OCI-LY1 (cell line): ENCODE measurements at regions not wholly inside any gene's neighbourhood (a gene's known extent, or its start where the extent isn't known, plus 50 kb on each side); places are given as distances from the start of the nearest gene placed in this dataset.

ENCODE experiments used
- H2AFZ ChIP-seq: fragments of 200-600 bp; sonication (generic), shearing (Covaris generic); 2 replicates; pipeline ENCODE4 v1.6.0; 2014; ENCODE audit warnings: antibody characterized with exemption, mild to moderate bottlenecking, low read length
- H3F3A ChIP-seq: fragments of 200-600 bp; sonication (generic), shearing (Covaris generic); 2 replicates; pipeline ENCODE4 v1.6.0; 2014; ENCODE audit warnings: mild to moderate bottlenecking, antibody characterized with exemption, low read length, moderate library complexity; ENCODE audit not compliant: insufficient read depth
- H3K27ac ChIP-seq: fragments of 200-600 bp; sonication (generic); 2 replicates; pipeline ENCODE4 v1.5.1; 2014; ENCODE audit warnings: low read length, mixed run types, mild to moderate bottlenecking, low read depth; ENCODE audit not compliant: poor library complexity, severe bottlenecking
- H3K27me3 ChIP-seq: fragments of 200-600 bp; sonication (generic); 2 replicates; pipeline ENCODE4 v1.6.0; 2014; ENCODE audit warnings: antibody characterized with exemption, mild to moderate bottlenecking, low read length, moderate library complexity; ENCODE audit not compliant: insufficient read depth
- H3K36me3 ChIP-seq: fragments of 200-600 bp; sonication (generic); 2 replicates; pipeline ENCODE4 v1.6.1; 2014; ENCODE audit warnings: mild to moderate bottlenecking, antibody characterized with exemption, low read length, moderate library complexity, mixed read lengths; ENCODE audit not compliant: insufficient read depth
- H3K4me1 ChIP-seq: fragments of 200-600 bp; sonication (generic); 2 replicates; pipeline ENCODE4 v1.5.1; 2014; ENCODE audit warnings: mild to moderate bottlenecking, low read length, moderate library complexity; ENCODE audit not compliant: insufficient read depth, severe bottlenecking
- H3K4me2 ChIP-seq: fragments of 200-600 bp; sonication (generic), shearing (Covaris generic); 2 replicates; pipeline ENCODE4 v1.6.1; 2014; ENCODE audit warnings: low read length
- H3K4me3 ChIP-seq: fragments of 200-600 bp; sonication (generic); 2 replicates; pipeline ENCODE4 v1.5.1; 2014; ENCODE audit warnings: low read length, low read depth, mild to moderate bottlenecking, mixed read lengths; ENCODE audit not compliant: poor library complexity, severe bottlenecking
- H3K79me2 ChIP-seq: fragments of 200-600 bp; shearing (Covaris generic); 2 replicates; pipeline ENCODE4 v1.6.1; 2016; ENCODE audit warnings: mixed run types, low read length, mixed read lengths; ENCODE audit not compliant: insufficient read depth
- H3K9ac ChIP-seq: fragments of 200-600 bp; sonication (generic), shearing (Covaris generic); 2 replicates; pipeline ENCODE4 v1.6.1; 2014; ENCODE audit warnings: mild to moderate bottlenecking, low read length, mixed read lengths
- H3K9me2 ChIP-seq: fragments of 200-600 bp; sonication (generic), shearing (Covaris generic); 2 replicates; pipeline ENCODE4 v1.6.1; 2014; ENCODE audit warnings: low read depth, mild to moderate bottlenecking, low read length, mixed read lengths
- H3K9me3 ChIP-seq: fragments of 200-600 bp; shearing (Covaris generic); 2 replicates; pipeline ENCODE4 v1.6.1; 2014; ENCODE audit warnings: low read length, mixed read lengths
- H4K20me1 ChIP-seq: fragments of 200-600 bp; sonication (generic), shearing (Covaris generic); 2 replicates; pipeline ENCODE4 v1.6.0; 2016; ENCODE audit warnings: mild to moderate bottlenecking, low read length; ENCODE audit not compliant: insufficient read depth
- EZH2 ChIP-seq: fragments of 200-600 bp; sonication (generic), shearing (Covaris generic); IDR thresholded peaks from 2 replicates; pipeline ENCODE4 v1.8.0; 2017; ENCODE audit warnings: borderline replicate concordance, mixed run types, mild to moderate bottlenecking, antibody characterized with exemption, low read length, moderate library complexity, mixed read lengths
- TF ChIP-seq, protein P1 (sequence below): fragments of 200-600 bp; sonication (generic), shearing (Covaris generic); IDR thresholded peaks from 2 replicates; pipeline ENCODE4 v1.5.1; 2017; ENCODE audit warnings: mild to moderate bottlenecking, antibody characterized with exemption, low read length, moderate library complexity, mixed read lengths

DNA sequence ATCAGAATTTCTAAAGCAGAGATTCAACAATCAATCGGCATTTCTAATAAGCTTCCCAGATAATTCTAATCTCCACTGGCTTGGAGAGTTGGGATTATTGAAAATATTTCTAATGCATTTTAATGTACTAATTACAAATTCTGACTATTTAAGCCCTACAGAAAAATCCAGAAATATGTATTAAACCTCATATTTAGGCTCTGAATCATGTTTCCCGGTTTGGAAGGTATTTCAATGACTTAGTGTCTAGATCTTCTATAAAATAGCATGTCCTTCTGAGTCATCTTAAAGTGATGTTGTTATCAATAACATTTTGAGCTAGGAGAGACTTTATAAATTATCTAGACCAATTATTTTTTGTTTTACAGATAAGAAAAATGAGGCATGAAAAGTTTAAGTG, 258.8 kb upstream of the NRXN1 start:
- TF ChIP-seq EZH2: no peak
- TF ChIP-seq, protein P1, sequence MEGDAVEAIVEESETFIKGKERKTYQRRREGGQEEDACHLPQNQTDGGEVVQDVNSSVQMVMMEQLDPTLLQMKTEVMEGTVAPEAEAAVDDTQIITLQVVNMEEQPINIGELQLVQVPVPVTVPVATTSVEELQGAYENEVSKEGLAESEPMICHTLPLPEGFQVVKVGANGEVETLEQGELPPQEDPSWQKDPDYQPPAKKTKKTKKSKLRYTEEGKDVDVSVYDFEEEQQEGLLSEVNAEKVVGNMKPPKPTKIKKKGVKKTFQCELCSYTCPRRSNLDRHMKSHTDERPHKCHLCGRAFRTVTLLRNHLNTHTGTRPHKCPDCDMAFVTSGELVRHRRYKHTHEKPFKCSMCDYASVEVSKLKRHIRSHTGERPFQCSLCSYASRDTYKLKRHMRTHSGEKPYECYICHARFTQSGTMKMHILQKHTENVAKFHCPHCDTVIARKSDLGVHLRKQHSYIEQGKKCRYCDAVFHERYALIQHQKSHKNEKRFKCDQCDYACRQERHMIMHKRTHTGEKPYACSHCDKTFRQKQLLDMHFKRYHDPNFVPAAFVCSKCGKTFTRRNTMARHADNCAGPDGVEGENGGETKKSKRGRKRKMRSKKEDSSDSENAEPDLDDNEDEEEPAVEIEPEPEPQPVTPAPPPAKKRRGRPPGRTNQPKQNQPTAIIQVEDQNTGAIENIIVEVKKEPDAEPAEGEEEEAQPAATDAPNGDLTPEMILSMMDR: no peak
- H3K9me3 ChIP-seq: no peaks in the 10 kb centered on the region
- no peaks in the 10 kb centered on the region for H3K9me2 ChIP-seq
- no peak overlapping the region for H3K4me3 ChIP-seq
- no peak overlapping the region for H3K4me2 ChIP-seq
- no peaks in the 10 kb centered on the region for H3F3A ChIP-seq
- no peak overlapping the region for H2AFZ ChIP-seq
- H3K9ac ChIP-seq: no peak overlapping the region
- H3K27ac ChIP-seq: no peak overlapping the region
- no peaks in the 10 kb centered on the region for H4K20me1 ChIP-seq
- H3K79me2 ChIP-seq: no peaks in the 10 kb centered on the region
- H3K4me1 ChIP-seq: no peaks in the 10 kb centered on the region
- no peaks in the 10 kb centered on the region for H3K27me3 ChIP-seq
- no peaks in the 10 kb centered on the region for H3K36me3 ChIP-seq

DNA sequence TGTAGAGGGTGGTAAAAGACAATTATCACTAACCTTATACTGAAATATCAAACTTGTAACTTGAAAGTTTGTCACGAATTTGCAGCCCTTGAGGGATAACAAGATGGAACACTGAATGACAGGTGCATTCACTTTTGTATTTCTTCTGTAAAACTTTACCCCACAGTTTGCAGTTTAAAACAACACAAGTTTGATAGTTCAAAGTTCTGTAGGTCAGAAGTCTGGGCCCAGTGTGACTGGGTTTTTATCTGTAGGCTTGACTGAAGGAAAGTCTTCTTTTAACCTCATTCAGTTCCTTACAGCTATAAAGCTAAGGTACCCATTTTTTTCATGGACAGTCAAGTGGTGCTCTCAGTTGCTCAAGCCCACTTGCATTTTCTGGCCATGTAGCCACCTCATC, 257.1 kb upstream of the NRXN1 start:
- H3K9me3 ChIP-seq: no peaks in the 10 kb centered on the region
- H3K9me2 ChIP-seq: no peaks in the 10 kb centered on the region
- TF ChIP-seq, protein P1: no peak
- no peak for TF ChIP-seq EZH2

GRCh38 chr2:51268191-51268590, 236.3 kb upstream of the NRXN1 start:
- no peaks in the 10 kb centered on the region for H3K27me3 ChIP-seq
- H2AFZ ChIP-seq: no peak overlapping the region
- H3K79me2 ChIP-seq: no peaks in the 10 kb centered on the region
- no peak overlapping the region for H3K9ac ChIP-seq
- H3K4me1 ChIP-seq: no peaks in the 10 kb centered on the region
- H4K20me1 ChIP-seq: no peaks in the 10 kb centered on the region
- no peaks in the 10 kb centered on the region for H3K9me3 ChIP-seq
- no peak overlapping the region for H3K4me3 ChIP-seq
- no peak overlapping the region for H3K4me2 ChIP-seq
- TF ChIP-seq EZH2: no peak
- TF ChIP-seq, protein P1: no peak
- H3F3A ChIP-seq: no peaks in the 10 kb centered on the region
- H3K36me3 ChIP-seq: no peaks in the 10 kb centered on the region
- no peaks in the 10 kb centered on the region for H3K9me2 ChIP-seq
- H3K27ac ChIP-seq: no peak overlapping the region

More for the DNA sequence above, 257.1 kb upstream of the NRXN1 start:
- H3K79me2 ChIP-seq: no peaks in the 10 kb centered on the region
- H3K36me3 ChIP-seq: no peaks in the 10 kb centered on the region
- H3F3A ChIP-seq: no peaks in the 10 kb centered on the region
- H3K4me1 ChIP-seq: no peaks in the 10 kb centered on the region
- no peak overlapping the region for H3K4me3 ChIP-seq
- no peak overlapping the region for H2AFZ ChIP-seq
- no peaks in the 10 kb centered on the region for H4K20me1 ChIP-seq
- H3K9ac ChIP-seq: no peak overlapping the region
- no peaks in the 10 kb centered on the region for H3K27me3 ChIP-seq
- H3K27ac ChIP-seq: no peak overlapping the region
- H3K4me2 ChIP-seq: no peak overlapping the region
